Liver (tissue), 3 donors: ENCODE measurements at regions not wholly inside any gene's neighbourhood (a gene's known extent, or its start where the extent isn't known, plus 50 kb on each side); places are given as distances from the start of the nearest gene placed in this dataset.

ENCODE experiments used
- FOXA1 ChIP-seq: IDR thresholded peaks from 2 replicates; pipeline ENCODE4 v1.6.1; 2016; ENCODE audit warnings: antibody characterized with exemption
- HNF4A ChIP-seq, 2 donors: conservative IDR thresholded peaks; 2 replicates each; pipeline ENCODE4 v1.6.1; 2016; ENCODE audit warnings: antibody characterized with exemption in 2 of 2, mild to moderate bottlenecking in 2 of 2
- JUND ChIP-seq, 2 donors: IDR thresholded peaks; 2 replicates each; pipeline ENCODE4 v1.6.1; 2016; ENCODE audit warnings: antibody characterized with exemption in 2 of 2
- NR2F2 ChIP-seq: IDR thresholded peaks from 2 replicates; pipeline ENCODE4 v1.6.1; 2016; ENCODE audit warnings: antibody characterized with exemption
- RAD21 ChIP-seq, 2 donors: IDR thresholded peaks; 2 replicates each; pipeline ENCODE4 v1.6.1; 2016; ENCODE audit warnings: antibody characterized with exemption in 2 of 2, mild to moderate bottlenecking in 2 of 2
- RXRA ChIP-seq, 2 donors: IDR thresholded peaks; 2 replicates each; pipeline ENCODE4 v1.6.1; 2017 to 2018; ENCODE audit warnings: antibody characterized with exemption in 2 of 2, mild to moderate bottlenecking in 1 of 2
- SP1 ChIP-seq: IDR thresholded peaks from 2 replicates; pipeline ENCODE4 v1.6.1; 2018; ENCODE audit warnings: antibody characterized with exemption, mild to moderate bottlenecking
- TAF1 ChIP-seq: conservative IDR thresholded peaks from 2 replicates; pipeline ENCODE4 v1.6.1; 2016; ENCODE audit warnings: antibody characterized with exemption, mild to moderate bottlenecking
- YY1 ChIP-seq: IDR thresholded peaks from 2 replicates; pipeline ENCODE4 v1.6.1; 2016; ENCODE audit warnings: antibody characterized with exemption, mild to moderate bottlenecking
- TF ChIP-seq, protein P1 (sequence below): fragments of 150-350 bp; IDR thresholded peaks from 2 replicates; pipeline ENCODE4 v1.5.1; 2017; ENCODE audit warnings: improper control_type of control experiment, low read depth, low read length; ENCODE audit not compliant: missing input control
- TF ChIP-seq, protein P2 (sequence below): IDR thresholded peaks from 2 replicates; pipeline ENCODE4 v1.6.1; 2016; ENCODE audit warnings: antibody characterized with exemption
- TF ChIP-seq, protein P3 (sequence below): IDR thresholded peaks from 2 replicates; pipeline ENCODE4 v1.6.1; 2016; ENCODE audit warnings: antibody characterized with exemption, mild to moderate bottlenecking
- TF ChIP-seq, protein P4 (sequence below): IDR thresholded peaks from 2 replicates; pipeline ENCODE4 v1.6.1; 2016; ENCODE audit warnings: antibody characterized with exemption
- donor health status: healthy.
- donor health status: healthy.

DNA sequence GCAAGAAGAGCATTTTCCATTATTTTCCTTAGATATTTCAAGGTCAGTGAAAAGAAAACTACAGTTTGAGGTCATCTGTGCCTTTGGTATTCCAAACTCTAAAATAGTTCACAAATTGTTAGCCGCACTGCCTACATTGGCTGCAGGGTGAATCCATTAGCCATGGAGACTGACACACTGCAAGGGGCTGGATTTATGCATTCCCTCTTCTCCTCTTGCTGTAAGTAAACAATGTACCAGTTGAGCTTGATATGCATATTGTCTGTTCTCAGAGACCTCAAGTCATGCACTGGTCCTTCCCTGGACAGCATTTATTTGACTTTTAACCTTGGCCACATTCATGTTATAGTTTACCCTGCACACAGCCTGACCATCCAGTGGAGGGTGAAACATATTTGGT, 50.2 kb upstream of the TNFSF10 start:
- TF ChIP-seq, protein P1, sequence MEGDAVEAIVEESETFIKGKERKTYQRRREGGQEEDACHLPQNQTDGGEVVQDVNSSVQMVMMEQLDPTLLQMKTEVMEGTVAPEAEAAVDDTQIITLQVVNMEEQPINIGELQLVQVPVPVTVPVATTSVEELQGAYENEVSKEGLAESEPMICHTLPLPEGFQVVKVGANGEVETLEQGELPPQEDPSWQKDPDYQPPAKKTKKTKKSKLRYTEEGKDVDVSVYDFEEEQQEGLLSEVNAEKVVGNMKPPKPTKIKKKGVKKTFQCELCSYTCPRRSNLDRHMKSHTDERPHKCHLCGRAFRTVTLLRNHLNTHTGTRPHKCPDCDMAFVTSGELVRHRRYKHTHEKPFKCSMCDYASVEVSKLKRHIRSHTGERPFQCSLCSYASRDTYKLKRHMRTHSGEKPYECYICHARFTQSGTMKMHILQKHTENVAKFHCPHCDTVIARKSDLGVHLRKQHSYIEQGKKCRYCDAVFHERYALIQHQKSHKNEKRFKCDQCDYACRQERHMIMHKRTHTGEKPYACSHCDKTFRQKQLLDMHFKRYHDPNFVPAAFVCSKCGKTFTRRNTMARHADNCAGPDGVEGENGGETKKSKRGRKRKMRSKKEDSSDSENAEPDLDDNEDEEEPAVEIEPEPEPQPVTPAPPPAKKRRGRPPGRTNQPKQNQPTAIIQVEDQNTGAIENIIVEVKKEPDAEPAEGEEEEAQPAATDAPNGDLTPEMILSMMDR: no peak
- TF ChIP-seq, protein P2, sequence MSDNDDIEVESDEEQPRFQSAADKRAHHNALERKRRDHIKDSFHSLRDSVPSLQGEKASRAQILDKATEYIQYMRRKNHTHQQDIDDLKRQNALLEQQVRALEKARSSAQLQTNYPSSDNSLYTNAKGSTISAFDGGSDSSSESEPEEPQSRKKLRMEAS: no peak
- TF ChIP-seq NR2F2 (no peak), RXRA (IDR thresholded peaks at IDR 0.05) (no peak), YY1 (no peak), HNF4A (conservative IDR thresholded peaks at IDR 0.05) (no peak), TAF1 (no peak), JUND (IDR thresholded peaks at IDR 0.05) (no peak), RAD21 (IDR thresholded peaks at IDR 0.05) (no peak), SP1 (no peak), FOXA1 (no peak)
- TF ChIP-seq, protein P3, sequence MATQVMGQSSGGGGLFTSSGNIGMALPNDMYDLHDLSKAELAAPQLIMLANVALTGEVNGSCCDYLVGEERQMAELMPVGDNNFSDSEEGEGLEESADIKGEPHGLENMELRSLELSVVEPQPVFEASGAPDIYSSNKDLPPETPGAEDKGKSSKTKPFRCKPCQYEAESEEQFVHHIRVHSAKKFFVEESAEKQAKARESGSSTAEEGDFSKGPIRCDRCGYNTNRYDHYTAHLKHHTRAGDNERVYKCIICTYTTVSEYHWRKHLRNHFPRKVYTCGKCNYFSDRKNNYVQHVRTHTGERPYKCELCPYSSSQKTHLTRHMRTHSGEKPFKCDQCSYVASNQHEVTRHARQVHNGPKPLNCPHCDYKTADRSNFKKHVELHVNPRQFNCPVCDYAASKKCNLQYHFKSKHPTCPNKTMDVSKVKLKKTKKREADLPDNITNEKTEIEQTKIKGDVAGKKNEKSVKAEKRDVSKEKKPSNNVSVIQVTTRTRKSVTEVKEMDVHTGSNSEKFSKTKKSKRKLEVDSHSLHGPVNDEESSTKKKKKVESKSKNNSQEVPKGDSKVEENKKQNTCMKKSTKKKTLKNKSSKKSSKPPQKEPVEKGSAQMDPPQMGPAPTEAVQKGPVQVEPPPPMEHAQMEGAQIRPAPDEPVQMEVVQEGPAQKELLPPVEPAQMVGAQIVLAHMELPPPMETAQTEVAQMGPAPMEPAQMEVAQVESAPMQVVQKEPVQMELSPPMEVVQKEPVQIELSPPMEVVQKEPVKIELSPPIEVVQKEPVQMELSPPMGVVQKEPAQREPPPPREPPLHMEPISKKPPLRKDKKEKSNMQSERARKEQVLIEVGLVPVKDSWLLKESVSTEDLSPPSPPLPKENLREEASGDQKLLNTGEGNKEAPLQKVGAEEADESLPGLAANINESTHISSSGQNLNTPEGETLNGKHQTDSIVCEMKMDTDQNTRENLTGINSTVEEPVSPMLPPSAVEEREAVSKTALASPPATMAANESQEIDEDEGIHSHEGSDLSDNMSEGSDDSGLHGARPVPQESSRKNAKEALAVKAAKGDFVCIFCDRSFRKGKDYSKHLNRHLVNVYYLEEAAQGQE: no peak
- TF ChIP-seq, protein P4, sequence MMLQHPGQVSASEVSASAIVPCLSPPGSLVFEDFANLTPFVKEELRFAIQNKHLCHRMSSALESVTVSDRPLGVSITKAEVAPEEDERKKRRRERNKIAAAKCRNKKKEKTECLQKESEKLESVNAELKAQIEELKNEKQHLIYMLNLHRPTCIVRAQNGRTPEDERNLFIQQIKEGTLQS: no peak
